KBM-7 (cell line): ENCODE measurements at regions not wholly inside any gene's neighbourhood (a gene's known extent, or its start where the extent isn't known, plus 50 kb on each side); places are given as distances from the start of the nearest gene placed in this dataset.
"Not testable (repeated sequence)": the region's sequence is repeated elsewhere in the genome, so short reads cannot be mapped to it uniquely, and the experiment has no call there.

Experiments used
- DNase-seq: peaks from one replicate; pipeline ENCODE4 v3.0.0-alpha.2; 2015
- in situ Hi-C: fragments of 300-500 bp; cut with MboI; formaldehyde crosslinking; loops from 2 replicates; pipeline ENCODE4 v1.14.3; 2020; ENCODE audit warnings: low sequenced_read_pairs, low pct_unique_long_range_greater_than_20kb, mixed read lengths

DNA sequence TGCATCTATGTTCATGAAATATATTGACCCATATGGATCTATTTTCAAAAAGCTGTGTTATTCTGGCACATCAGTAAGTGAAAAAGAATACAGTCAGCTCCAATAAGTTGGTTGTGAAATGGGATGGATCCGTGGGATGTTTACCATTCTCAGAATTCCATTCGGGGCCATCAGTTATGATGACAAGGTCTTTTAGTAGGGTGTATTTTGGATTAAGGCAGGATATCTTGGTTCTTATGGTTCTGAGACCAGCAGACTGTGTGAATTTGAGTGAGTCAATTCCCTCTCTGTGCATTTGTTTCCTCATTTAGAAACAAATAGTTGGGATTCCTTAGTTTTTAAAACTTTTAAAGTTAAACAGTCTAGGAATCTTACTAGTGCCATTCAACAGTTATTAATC is 287.4 kb downstream of the CD109 start:
- no peak for DNase-seq
- in situ Hi-C loops = no loop called here

DNA sequence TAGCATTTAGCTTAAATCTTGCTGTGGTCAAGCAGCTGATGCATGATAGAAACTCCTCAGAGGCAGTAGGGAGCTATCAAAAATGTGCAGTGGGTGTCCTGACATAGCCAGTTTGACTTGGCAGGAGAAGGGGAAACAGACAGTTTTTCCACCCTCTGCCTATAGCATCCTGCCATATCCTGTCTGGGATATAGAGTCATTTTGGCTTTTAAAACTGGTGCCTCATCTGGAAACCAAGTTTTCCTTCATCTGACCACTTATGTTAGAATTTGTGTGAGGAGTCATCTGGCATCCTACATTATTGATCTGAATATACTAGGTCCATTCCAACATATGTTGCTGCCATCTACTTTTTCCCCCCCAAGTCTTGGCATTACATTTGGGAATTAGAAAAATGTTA is 284.1 kb downstream of the CD109 start:
- in situ Hi-C loops = no loop called here
- no peak for DNase-seq

DNA sequence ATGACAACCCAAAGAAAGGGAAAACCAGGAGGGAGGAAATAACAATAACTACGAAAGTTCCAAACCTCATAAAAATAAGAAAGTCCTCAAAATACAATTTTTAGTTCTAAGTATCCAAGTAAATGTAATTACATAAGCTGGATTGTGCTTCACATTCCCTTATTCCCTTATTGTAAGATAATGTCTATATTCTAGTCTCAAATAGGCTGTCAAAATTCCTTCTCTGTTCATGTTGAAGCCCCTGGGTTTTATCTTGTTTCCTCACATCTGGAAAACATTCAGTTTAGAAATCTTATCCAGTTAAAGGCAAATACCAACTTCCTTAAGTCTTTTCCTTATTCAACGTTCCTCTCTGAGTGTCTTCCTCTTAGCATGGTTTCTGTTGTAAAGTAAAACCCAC is 282.3 kb downstream of the CD109 start:
- in situ Hi-C loops = no loop called here
- DNase-seq = no peak

DNA sequence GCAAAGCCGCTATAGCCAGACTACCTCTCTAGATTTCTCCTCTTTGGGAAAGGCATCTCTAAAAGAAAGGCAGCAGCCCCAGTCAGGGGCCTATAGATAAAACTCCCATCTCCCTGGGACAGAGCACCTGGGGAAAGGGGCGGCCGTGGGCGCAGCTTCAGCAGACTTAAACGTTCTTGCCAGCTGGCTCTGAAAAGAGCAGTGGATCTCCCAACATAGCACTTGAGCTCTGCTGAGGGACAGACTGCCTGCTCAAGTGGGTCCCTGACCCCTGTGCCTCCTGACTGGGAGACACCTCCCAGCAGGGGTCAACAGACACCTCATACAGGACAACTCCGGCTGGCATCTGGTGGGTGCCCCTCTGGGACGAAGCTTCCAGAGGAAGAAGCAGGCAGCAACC is 276.5 kb downstream of the CD109 start:
- in situ Hi-C loops, DNase-seq: not testable (repeated sequence)

DNA sequence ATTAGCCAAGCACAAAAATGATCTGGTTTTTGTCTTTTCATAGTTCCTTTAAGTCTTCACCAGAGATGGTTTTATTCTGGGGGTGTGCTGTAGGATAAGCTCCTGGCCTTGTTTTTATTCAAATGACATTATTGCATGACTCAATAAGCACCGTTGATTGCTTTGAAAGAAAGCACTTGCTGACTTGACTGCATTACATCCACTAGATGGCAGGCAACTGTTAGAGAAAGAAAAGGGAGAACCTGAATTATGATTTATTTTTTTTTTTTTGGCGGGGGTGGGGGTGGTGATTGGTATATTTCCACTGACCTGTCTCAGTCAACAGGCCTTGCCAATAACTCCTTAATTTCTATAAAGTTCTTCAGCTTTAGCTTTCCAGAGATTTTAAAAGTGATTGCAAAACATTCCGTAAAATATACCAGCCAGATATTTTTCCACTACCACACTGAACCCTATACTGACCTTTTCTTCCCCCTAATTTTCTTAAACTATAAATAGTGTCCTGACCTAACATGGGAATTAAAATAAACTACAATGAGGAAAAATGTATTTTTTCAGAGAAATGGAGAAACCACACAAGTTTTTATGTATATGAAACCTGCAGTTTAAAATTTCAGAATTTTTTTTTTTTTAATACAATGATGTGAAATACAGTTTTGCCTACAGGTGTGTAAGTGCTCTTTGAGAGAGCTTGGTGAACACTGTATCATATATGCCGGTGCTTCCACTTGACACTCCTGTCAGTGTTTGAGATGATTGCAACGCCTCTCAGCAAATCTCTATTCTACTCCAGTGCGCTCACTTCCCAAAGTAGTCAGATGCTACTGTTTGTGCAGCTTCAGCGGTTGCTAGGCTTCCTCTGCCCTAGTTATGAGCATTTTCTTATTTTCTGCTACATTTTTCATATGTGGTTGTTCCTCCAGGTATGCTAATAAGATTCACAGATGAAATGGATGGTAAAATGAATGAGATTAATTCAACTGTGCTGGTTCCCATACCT is 274.3 kb downstream of the CD109 start:
- peak; percentile 53 for DNase-seq
- in situ Hi-C loops = no loop called here

DNA sequence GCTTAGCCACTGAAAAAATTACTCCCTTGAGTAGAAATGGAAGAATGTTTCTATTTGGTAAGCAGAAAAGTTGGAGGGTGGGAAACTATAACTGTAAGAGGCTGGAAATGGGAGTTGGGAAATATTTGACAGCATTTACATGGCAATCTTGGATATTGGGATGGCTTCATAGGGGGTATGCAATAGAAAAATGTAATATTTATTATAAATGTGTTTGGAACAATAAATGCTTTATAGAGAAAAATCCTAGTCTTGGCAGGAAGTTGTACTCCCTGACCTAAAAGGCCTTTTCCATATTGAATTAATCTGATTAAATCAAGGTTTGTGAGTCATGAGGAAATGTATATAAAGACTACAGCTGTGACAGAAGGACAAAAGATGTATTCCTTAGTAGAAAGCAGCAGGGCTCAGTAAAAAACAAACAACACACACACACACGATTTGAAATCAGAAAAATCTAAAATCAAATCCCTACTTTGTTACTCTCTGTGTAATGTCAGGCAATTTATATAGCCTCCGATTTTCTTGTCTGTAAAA is 272.3 kb downstream of the CD109 start:
- in situ Hi-C loops = no loop called here
- no peak for DNase-seq

DNA sequence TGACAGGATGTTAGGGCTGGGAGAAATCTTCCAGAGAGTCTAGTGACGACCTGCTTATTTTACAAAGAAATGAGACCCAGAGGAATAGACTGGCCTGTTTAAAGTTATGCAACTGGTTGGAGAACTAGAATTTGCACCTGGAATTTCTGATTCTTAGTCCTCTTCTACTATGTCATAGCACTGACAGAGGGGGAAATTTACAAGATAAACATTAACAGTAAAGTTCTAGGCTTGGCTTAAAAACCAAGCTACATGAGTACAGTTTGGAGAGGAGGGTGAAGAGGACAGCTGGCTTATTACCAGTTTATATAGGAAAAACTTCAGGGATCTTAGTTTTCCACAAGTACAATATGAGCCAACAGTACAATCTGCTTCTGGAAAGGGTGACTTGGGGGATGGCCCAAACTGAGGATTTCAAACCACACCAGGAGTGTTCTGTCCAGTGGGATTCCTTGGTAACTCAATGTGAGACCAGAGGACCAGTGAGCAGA is 269.6 kb downstream of the CD109 start:
- in situ Hi-C loops = no loop called here
- no peak for DNase-seq

DNA sequence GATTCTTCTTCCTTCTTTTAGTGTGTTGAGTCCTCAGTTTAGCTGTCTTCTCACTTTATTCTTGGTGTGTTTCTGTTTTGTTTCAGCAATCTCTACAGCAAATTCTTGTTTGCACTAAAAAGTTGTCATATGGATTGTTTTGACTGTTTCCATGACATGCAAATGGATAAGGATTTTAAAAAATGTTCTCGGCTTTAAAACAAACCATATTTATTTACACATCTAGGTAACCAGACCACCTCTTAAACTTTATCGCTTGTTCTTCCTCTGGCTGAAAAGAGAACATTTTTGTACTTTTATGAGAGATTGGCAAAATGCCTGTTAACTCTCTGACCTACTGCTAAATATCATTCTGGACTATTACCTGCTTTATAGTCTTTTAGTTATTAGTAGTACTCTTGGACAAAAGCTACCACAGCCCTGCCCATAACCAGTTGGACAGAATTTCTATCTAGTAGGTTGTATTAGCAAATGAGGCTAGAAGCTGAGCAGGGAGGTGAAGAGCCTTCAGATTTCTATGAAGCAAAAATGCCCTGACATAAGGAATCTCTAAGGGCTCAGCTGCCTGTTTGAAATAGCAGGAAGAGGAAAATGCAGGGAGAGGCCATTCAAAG is 268.3 kb downstream of the CD109 start:
- no peak for DNase-seq
- in situ Hi-C loops = no loop called here

DNA sequence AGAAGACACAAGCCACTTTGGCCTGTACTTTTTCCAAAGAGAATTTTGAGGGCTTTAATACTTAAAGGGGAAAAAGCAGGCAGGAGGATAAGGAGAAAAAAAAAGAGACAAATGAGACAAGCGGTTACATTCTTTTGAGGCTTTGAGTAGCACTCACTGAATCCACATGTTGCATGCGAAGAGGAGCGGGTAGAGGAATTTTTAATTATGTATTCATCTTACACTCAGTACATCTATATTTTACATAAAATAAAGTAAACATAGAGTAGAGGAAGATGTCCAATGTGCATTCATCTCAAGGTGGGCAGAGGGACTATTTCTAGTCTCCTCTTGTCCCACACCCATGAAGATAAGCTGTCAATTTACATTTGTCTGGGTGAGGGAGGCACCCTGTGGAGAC is 266.9 kb downstream of the CD109 start:
- DNase-seq = no peak
- in situ Hi-C loops = no loop called here

DNA sequence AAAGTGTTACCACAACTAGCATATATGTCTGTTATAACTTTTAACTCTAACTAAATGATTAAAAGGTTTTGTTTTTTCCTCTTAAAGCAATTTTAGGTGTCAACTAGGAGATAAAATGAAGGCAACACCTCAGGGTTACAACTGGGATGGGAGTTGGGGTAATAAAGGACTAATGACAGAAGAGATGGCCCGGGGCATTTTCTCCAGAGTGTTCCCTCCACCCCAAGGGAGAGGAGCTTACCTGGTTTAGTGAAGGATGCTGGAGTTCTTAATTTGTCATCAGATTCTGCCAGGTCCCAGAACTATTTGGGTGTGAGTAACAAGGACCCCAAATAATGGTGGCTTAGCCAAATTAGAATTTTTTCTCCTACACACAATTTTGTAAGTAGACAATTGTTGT is 260.3 kb downstream of the CD109 start:
- no peak for DNase-seq
- in situ Hi-C loops = no loop called here

DNA sequence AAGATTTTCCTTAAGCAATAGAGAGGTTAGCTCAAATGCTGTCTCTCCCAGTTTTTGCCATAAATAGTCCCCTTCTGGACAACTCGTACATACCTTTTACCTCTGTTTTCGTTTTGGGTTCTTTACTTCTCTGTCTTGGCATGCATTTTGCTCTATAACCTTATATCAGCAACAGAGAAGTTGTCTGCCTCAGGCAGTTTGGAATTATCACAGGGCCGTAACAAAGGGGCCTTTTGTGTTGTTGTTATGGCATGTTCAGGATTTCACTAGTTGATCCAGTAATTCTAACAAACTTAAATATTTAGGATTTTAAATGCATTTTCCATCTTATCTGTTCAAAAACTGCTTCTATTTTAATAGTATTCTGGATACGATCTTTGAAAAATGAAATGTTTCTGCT is 259.8 kb downstream of the CD109 start:
- no peak for DNase-seq
- in situ Hi-C loops = no loop called here

DNA sequence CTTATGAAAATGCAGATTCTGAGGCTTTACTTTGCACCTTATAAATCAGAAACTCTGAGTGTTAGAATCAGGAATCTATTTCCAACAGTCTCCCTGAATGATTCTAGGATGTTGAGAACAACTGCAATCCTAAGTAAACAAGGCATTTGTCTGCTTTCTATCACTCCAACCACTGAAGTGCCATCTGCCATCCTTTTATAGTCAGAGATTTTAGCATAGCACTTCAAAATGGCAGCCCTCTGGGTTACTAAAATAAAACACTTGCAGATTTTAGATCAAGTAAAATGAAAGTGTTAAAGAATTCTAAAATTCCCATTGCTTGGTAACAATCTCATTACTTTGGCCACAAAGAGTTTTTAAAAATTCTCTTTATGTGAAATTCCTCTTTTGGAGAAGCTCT is 258.9 kb downstream of the CD109 start:
- in situ Hi-C loops = no loop called here

DNA sequence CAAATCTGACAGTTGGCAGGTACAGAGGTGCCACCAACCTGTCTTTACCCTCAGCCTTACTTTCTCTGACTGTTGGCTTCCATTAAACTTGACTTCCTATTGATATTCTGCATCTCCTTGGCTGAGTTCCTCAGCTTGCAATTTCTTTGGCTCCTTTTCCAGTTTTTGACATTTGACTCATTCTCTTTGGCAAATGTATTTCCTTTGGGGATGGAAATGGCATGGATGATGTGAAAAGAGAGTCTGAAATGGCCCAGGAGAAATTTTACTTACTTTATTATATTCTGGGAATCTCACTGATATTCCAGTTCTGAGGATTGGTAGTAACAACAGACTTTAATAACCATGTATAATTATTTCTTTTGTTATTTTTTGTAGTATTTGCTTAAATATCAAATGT is 255.2 kb downstream of the CD109 start:
- in situ Hi-C loops = no loop called here
- DNase-seq = no peak

More for the DNA sequence above, 258.9 kb downstream of the CD109 start:
- no peak for DNase-seq

DNA sequence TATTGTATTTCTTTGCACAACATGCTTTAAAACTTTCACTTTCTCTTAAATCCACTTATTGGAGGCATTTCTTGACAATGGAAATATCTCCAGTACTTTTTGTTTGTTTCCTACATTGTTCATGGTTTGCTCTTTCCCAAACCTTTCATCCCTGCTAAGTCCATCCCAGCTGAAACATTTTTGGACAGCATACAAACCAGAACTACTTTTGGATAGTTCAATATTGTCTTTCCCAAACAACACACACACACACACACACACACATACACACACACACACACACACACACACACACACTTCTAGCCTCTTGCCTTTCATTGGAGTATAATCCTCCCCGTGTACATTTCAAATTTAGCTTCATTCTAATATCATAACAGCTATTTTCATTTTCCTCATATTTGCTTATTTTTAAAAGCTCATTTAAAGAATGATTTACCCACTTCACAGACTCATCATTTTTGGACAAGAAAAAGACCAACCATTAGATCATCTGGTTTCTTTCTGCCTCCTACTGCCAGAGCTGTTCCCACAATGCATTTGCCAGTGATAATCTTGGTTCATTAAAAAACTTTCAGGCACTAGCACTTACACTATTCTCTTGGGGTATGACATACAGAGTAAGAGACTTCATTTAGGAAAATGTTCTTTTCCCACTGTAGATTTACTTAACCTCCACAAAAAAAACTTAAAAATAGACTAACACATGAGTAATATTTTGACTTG is 248.1 kb downstream of the CD109 start:
- no peak for DNase-seq
- in situ Hi-C loops = no loop called here

DNA sequence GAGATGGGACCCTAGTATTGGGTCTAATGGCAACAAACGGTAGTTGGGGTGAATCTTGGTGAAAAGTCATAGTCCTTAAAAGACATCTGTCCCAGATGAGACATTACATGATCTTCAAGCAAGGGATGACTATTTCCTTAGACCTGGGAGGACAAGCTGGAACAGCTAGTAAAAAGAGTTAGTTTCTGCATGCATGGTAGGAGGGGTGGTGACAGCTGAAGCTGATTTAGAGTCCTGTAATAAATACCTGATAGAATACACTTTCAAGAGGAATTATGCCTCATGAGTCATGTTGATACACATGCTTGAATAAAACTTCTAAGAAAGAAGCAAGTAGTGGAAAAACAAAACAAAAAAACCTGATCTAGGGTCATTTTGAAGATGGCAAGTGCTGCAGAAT is 247.4 kb downstream of the CD109 start:
- in situ Hi-C loops = no loop called here
- DNase-seq = no peak

DNA sequence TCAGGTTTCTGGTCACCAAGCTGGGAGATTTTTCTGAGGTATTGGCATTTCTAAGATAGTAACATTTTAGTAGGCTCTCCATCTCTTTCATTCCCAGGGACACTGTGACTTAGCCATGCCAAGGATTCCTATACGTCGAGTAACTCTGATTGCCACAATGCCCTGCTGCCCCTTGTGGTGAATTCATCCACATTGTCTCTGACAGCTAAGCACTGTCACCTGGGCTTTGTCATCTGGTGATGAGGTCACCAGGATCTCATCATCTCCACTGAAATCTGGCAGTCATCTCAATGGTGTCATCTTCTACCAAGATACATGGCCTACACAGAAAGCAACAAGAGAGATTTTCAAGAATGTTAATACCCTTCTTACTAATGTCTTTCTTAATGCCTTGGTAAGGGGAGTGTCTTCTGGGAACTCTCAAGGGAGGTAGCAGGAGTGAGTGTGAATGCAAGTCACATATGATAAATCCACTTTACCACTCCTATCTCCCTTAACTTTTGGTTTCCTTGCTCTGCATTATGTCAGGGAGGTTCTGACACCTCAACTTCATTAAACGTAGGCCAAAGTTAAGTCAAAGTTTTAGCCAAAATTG is 246.7 kb downstream of the CD109 start:
- in situ Hi-C loops = no loop called here
- no peak for DNase-seq

DNA sequence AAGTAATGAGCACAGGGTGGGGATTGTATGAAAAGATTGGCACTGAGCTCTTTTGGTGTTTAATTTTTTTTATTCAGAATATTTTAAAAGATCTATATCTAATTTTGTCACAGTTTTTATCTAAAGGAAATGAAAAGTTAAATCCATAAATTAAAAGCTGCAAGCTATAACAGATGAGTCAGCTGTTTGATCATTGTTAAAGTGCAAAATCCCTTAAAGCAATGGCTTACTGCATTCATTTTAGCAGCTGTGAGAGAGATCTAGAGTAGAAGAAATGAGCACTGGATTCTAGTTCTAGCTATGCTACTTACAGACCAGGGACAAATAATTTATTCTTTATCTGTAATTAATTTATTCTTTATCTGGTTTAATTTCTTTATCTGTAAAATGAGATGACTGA is 245.9 kb downstream of the CD109 start:
- in situ Hi-C loops = no loop called here
- no peak for DNase-seq

DNA sequence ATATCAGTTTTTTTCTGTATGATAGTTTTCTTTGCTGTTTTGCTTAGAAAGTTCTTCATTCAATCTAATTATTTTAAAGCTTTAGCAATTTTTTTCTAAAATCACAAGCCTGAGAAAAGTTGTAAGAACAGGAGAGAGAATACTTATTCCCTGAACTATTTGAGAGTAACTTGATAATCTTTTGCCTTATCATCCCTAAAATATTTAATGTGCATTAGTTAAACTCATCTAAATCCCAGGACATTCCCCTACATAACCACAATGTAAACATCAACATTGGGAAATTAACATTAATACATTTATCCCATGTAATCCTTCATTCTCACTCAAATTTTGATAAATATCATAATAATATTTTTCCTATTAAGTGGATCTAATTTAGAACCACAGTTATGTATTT is 241.8 kb downstream of the CD109 start:
- in situ Hi-C loops = no loop called here
- no peak for DNase-seq

DNA sequence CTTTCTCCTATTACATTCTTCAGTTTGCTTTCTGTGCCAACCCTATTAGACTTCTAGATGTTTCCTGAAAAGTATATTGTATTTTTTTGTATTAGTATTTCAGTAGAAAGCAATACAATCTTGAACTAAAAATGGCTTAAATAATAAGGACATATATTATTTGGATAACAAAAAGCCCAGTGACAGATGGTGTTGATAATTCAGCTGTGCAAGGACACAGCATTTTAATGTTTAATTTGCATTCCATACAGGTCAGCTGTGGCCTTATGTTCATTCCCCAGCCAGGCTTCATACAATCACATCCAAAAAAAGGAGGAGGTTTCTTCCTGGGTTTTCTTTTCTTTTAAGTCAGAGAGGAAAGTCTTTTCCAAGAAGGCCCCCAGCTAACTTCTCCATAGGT is 236.9 kb downstream of the CD109 start:
- DNase-seq = no peak
- in situ Hi-C loops = no loop called here
